ES-I3 (cell line): ENCODE measurements at regions not wholly inside any gene's neighbourhood (a gene's known extent, or its start where the extent isn't known, plus 50 kb on each side); places are given as distances from the start of the nearest gene placed in this dataset.

Experiments used
- H3K36me3 ChIP-seq: 2 replicates; pipeline ENCODE4 v1.6.1; 2013; ENCODE audit warnings: mild to moderate bottlenecking, low read length, control low read depth, moderate library complexity; ENCODE audit not compliant: insufficient read depth
- H3K4me1 ChIP-seq: 2 replicates; pipeline ENCODE4 v1.6.1; 2013; ENCODE audit warnings: mild to moderate bottlenecking, control low read depth, low read length; ENCODE audit not compliant: insufficient read depth
- H3K9ac ChIP-seq: 2 replicates; pipeline ENCODE4 v1.6.1; 2013; ENCODE audit warnings: low read depth, mild to moderate bottlenecking, low read length, moderate library complexity
- H3K9me3 ChIP-seq: 2 replicates; pipeline ENCODE4 v1.6.1; 2013; ENCODE audit warnings: mild to moderate bottlenecking, low read length, moderate library complexity; ENCODE audit not compliant: control insufficient read depth, insufficient read depth

DNA sequence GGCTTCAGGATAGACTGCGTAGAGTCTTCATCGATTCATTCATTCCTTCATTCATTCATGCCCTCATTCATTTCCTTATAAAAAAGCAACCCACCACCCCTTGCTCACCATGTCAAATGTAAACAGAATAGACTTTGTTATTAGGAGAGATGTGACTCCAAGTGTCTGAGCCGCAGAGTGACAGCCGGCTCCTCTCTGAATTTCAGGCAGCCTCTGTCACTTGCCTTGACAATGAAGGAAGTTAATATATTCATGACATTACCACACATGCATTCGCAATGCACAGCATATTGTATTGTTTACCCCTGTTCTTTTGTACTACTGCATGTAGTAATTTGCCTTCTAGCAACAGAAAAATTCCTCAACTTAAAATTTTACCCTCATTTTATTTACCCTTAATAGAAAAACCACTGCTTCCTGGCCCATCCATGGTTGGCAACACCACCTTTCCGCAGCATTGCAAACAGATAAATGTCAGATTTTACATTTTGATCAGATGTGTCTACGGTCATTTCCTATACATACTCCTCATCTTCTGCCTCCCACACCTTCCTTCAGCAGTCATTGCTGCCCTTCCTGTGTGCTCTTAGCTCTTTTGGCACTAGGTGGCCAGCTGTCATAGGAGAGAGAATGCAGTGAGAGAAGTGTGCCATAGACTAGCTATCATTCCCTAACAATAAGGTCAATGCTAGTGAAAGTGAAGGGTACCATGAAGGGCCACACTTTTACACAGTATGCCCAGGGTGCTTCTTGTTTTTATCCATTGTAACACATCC lies 1090.8 kb downstream of the BCL11A start:
- H3K36me3 ChIP-seq, result no peaks in the 10 kb centered on the region
- no peak overlapping the region for H3K9ac ChIP-seq
- peaks cover 10% of the 10 kb centered on the region for H3K4me1 ChIP-seq
- no peaks in the 10 kb centered on the region for H3K9me3 ChIP-seq

DNA sequence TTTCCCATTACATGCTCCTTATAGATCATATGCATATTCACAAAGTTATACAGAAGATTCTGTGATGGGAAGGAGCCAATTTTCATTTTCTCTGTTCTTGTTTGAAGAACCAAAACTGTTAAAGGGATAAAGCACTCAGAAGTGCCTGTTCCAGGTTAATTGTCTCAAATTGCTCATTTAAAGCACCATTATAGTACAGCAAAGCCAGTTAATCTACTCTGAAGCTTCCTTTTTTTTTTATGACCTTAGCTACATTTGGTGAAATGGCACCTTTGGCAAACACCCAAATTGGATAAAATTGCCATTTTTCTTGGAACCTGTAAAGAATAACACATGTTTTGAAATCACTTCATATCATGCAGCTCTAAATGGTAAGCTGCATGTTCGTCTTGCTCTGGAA lies 1092.3 kb downstream of the BCL11A start:
- no peak overlapping the region for H3K9ac ChIP-seq
- peaks cover 10% of the 10 kb centered on the region for H3K4me1 ChIP-seq
- H3K9me3 ChIP-seq, result no peaks in the 10 kb centered on the region
- H3K36me3 ChIP-seq, result no peaks in the 10 kb centered on the region

DNA sequence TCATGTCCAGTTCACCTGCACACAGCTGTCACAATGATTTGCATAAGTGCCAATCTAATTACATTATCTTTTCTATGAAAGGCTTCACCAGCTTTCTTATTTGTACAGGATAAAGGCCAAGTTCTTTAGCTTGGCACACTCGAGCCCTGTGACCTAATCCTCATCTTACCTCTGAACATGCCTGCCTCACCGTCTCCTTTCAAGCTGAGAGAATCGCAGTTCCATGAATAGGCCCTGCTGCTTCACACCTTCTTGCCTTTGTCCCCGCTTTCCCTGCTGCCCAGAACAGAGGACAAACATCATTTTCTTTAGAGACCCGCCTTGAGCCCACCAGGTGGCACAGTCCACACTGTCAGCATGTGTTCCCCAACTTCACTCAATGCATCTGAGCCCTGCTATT lies 1094.7 kb downstream of the BCL11A start:
- no peaks in the 10 kb centered on the region for H3K9me3 ChIP-seq
- peaks cover 9% of the 10 kb centered on the region for H3K4me1 ChIP-seq
- no peaks in the 10 kb centered on the region for H3K36me3 ChIP-seq
- H3K9ac ChIP-seq, result no peak overlapping the region

DNA sequence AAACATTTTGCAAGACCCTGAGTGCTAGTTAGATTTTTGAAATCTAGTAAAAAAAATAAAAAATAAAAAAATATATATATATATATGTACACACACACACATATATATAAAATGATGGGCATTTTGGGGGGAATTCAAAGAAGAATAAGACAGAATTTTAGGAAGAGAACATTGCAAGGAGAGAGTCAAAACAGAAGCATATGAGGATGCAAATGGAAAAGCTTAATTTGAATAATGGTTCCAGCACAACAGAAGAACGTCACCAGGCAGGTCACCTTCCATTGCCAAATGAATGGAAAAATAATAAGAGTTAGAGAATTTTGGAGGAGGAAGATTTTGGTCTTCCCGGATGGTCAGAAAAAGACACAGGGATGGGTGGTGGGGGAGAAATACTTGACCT lies 1097.2 kb downstream of the BCL11A start:
- no peaks in the 10 kb centered on the region for H3K36me3 ChIP-seq
- H3K9me3 ChIP-seq, result no peaks in the 10 kb centered on the region
- H3K4me1 ChIP-seq, result no peaks in the 10 kb centered on the region
- H3K9ac ChIP-seq, result no peak overlapping the region

DNA sequence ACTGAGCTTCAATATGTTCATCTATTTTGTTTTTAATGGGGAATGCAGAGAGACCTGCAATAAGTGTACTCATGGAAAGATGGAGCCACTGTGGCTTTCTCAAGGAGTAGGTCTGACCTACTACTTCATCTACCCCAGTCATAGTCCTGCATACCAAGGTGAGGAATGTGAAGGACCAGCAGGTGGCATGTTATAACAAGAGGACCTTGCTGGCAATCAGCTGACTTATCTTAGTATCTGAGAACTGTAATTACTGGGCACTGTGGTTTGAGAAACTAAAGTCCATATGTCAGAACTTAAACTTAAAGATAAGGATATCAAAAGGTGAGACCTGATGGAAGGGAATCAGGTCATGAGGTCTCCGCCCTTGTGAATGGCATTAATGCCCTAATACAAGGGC lies 1104.2 kb downstream of the BCL11A start:
- Histone ChIP-seq H3K9ac (no peak overlapping the region), H3K36me3 (no peaks in the 10 kb centered on the region), H3K4me1 (no peaks in the 10 kb centered on the region), H3K9me3 (no peaks in the 10 kb centered on the region)

DNA sequence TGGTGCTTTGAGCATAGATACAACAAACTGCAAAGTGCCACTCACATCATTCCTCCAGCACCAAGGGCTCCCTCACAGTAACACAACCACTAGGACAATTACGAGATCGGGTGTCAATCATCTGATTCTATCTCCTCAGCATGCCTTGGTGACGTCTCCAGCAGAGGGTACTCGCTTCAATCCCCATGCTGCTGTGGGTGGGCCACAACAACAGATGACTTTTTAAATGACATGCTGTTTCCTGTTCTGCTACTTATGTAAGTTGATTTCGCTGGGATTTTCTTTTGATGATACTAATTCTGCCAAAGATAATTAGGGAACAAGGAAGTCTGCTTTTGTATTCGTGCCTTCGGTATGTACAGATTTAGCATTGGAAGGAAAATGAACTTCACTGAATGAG lies 1113.0 kb downstream of the BCL11A start:
- H3K36me3 ChIP-seq, result no peaks in the 10 kb centered on the region
- no peaks in the 10 kb centered on the region for H3K4me1 ChIP-seq
- H3K9ac ChIP-seq, result no peak overlapping the region
- H3K9me3 ChIP-seq, result no peaks in the 10 kb centered on the region

DNA sequence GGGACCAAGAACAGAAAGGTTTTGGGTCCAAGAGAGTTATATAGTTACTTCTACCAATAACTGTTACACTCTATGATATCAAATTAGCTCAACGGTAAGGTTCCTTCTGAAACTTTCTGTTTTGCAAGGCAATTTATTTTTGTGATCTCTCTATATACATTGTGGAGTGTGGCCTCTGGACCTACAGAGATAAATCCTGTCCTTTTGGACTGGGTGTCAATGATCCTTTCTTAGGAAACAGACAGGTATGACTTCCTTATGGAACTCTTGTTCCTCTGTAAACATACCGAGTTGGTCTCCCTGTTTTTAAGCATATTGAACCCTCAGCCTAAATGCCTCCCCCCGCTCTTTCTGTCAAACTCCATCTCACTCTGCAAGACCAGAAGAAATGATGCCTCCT lies 1117.8 kb downstream of the BCL11A start:
- Histone ChIP-seq H3K9me3 (no peaks in the 10 kb centered on the region), H3K36me3 (no peaks in the 10 kb centered on the region), H3K4me1 (no peaks in the 10 kb centered on the region), H3K9ac (no peak overlapping the region)

DNA sequence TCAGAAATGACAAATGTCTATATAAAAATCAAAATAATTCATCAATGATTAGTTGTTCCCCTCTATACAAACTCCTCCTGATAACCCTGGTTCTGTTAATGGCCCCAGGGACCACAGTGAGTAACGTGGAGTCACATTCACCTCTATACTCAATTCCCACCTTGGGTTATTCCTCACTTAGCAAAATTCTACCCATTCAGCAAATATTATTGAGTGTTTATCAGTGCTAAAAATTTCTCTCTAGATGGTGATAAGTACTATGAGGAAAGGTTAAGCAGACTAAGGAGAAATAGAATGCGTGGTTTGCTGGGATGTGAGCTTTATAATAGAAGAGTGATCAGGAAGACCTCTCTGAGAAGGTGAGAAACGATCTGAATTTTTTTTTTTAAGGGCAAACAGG lies 1124.5 kb downstream of the BCL11A start:
- H3K9me3 ChIP-seq, result no peaks in the 10 kb centered on the region
- peaks cover 5% of the 10 kb centered on the region; the same call in 1 of the 2 replicates for H3K4me1 ChIP-seq
- H3K36me3 ChIP-seq, result no peaks in the 10 kb centered on the region
- H3K9ac ChIP-seq, result no peak overlapping the region

DNA sequence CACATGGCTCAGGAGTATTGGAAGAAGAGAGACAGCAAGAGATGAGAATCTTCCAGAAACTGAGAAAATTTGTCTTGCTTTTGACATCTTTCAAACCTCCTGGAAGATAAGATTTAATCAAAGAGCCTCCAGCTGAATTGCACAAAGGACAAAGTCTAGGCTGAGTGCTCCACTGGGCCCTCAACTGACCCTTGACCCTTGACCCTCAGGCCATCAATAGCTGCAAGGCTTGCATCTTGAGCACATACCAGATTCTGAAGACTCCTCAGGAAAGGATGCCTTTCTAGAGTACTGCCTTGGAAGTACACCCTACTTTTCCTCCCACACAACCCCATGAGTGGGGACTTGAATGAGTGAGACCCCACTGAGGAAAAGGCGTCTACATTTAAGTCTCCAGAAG lies 1125.5 kb downstream of the BCL11A start:
- Histone ChIP-seq H3K9ac (no peak overlapping the region), H3K36me3 (no peaks in the 10 kb centered on the region), H3K4me1 (peaks cover 5% of the 10 kb centered on the region; the same call in 1 of the 2 replicates), H3K9me3 (no peaks in the 10 kb centered on the region)

DNA sequence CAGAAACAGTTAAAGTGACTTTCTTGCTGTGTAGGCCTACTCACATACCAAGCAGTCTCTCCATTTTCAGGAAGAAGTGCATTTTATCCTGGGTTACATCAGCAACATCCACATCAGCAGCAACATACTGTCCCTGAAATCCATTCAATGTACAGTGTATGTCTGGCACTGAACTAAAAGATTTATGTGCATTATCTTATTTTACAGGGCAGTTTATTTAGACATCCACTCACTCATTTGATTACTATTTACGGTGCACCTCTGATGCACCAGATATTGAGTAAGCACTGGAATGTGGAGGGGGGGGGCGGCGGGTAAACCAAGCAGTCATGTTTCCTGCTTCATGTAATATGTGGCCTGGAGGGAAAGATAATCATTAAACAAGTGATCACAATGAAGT lies 1128.2 kb downstream of the BCL11A start:
- peaks cover 5% of the 10 kb centered on the region; the same call in 1 of the 2 replicates for H3K4me1 ChIP-seq
- no peaks in the 10 kb centered on the region for H3K36me3 ChIP-seq
- H3K9ac ChIP-seq, result no peak overlapping the region; the same call in 1 of the 2 replicates
- no peaks in the 10 kb centered on the region for H3K9me3 ChIP-seq

DNA sequence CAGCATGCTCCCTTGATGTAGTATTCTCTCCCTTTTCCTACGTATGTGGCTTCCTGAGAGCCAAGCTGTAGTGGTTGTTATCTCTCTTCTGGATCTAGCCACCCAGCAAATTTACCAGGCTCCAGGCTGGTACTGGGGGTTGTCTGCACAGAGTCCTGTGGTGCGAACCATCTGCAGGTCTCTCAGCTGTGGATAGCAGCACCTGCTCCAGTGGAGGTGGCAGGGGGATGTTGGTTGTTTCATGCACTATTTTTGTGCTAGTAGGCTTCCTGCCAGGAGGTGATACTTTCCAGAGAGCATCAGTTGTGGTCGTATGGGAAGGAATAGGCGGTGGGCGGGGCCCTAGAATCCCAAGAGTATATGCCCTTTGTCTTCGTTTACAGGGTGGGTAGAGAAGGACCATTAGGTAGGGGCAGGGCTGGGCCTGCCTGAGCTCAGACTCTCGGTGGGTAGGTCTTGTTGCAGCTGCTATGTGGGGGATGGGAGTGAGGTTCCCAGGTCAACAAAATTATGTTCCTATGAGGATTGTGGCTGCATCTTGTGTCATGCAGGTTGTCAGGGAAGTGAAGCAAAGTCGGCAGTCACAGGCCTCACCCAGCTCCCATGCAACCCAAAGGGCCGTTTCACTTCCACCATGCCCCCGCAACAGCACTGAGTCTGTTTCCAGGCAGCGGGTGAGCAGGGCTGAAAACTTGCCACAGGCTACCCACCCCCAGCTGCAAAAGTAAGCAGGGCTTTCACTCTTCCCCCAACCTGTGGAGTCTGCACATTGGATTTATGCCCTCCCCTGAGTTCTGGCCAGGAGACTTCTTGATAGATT lies 1139.5 kb downstream of the BCL11A start:
- Histone ChIP-seq H3K36me3 (no peaks in the 10 kb centered on the region), H3K9me3 (no peaks in the 10 kb centered on the region), H3K9ac (no peak overlapping the region), H3K4me1 (no peaks in the 10 kb centered on the region)

DNA sequence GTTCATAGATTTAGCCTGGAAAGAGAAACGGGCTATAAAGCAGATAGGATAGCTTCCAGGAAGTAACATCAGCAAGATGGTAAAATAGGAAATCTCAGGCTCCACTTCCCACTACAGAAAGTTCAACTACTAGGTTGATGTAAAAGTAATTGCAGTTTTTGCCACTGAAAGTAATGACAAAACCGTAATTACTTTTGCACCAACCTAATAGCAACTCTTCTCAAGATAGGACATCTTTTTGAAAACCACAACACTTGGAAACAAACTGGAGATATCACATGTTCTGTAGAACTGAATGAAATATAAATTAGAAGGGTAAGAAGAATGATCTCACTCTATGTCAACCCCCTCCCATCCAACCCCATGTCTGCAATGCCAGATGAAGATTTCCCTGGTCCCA lies 1154.3 kb downstream of the BCL11A start:
- Histone ChIP-seq H3K9ac (no peak overlapping the region), H3K36me3 (no peaks in the 10 kb centered on the region), H3K4me1 (no peaks in the 10 kb centered on the region), H3K9me3 (no peaks in the 10 kb centered on the region)

DNA sequence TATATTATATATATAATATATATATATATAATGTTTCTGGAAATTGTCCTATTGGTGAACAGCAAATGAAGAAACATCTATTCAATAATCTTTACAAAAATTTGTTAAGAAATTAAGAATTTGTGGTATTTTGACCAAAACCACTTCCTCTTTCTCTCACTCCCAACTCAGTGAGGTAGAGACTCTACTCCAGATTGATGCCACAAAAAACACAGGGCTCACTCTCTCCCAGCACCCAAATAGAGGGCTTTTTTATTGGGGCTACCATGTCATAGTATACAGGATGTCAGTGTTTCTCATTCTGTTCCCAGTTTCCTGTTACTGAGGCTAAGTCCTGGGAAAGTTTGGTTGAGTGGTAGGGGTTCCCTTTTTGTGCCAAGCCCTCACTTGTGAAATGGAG lies 1155.4 kb downstream of the BCL11A start:
- no peak overlapping the region for H3K9ac ChIP-seq
- H3K36me3 ChIP-seq, result no peaks in the 10 kb centered on the region

DNA sequence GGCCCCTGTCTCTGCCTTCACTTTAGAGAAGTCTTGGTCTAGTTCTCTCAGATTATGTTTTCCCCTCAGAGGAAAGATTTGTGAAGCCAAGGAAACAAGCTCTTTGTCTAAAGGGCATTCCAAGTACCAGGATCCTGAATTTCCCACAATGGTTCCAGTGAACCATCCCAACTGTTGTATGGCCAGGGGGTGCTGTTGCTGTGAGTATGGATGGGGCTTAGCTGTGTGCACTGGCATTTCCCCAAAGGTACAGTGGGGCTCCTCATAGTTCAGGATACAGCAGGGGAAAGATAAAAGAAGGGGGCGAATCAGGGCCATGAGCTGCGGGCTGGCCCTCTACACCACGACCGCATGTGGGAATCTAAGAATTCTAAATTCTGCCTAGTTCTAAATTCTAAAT lies 1154.0 kb upstream of the FANCL start:
- Histone ChIP-seq H3K36me3 (no peaks in the 10 kb centered on the region), H3K9me3 (no peaks in the 10 kb centered on the region; the same call in 1 of the 2 replicates), H3K9ac (no peak overlapping the region), H3K4me1 (no peaks in the 10 kb centered on the region)

More for the DNA sequence above, 1155.4 kb downstream of the BCL11A start:
- no peaks in the 10 kb centered on the region for H3K4me1 ChIP-seq
- H3K9me3 ChIP-seq, result no peaks in the 10 kb centered on the region

DNA sequence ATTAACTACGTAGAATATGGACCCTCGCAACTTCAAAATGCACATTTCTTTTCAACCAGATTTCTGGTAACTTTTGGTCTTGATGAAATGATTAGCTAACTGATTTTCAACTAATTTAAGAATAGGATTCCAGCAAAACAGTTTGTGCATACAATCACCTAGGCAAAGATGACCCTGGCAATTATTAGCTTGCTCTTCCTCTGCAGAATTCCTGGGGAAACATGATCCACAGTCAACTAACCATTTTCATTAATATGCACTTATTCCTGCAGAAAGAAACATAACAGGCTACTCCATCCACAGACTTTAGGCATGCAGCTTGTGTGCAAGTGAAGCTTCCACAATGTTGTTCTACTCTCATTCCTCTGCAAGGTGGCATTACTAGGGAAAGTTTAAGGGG lies 1150.8 kb upstream of the FANCL start:
- no peak overlapping the region for H3K9ac ChIP-seq
- H3K36me3 ChIP-seq, result no peaks in the 10 kb centered on the region
- H3K4me1 ChIP-seq, result no peaks in the 10 kb centered on the region
- H3K9me3 ChIP-seq, result no peaks in the 10 kb centered on the region; the same call in 1 of the 2 replicates
